GM12878 (cell line): ENCODE measurements at regions not wholly inside any gene's neighbourhood (a gene's known extent, or its start where the extent isn't known, plus 50 kb on each side); places are given as distances from the start of the nearest gene placed in this dataset.

Experiments
- CREM ChIP-seq: IDR thresholded peaks from 2 replicates; pipeline ENCODE4 v1.6.1; 2014; ENCODE audit warnings: antibody characterized with exemption, low read depth
- IRF4 ChIP-seq: IDR thresholded peaks from 2 replicates; pipeline ENCODE4 v1.6.1; 2011; ENCODE audit warnings: low read depth, low read length
- JUNB ChIP-seq: IDR thresholded peaks from 2 replicates; pipeline ENCODE4 v1.6.1; 2016; ENCODE audit warnings: antibody characterized with exemption, mild to moderate bottlenecking
- NBN ChIP-seq: fragments of 450-650 bp; IDR thresholded peaks from 2 replicates; pipeline ENCODE4 v1.6.1; 2016
- STAT1 ChIP-seq: fragments of 450-650 bp; conservative IDR thresholded peaks from 2 replicates; pipeline ENCODE4 v1.6.1; 2014; ENCODE audit warnings: antibody characterized with exemption, mild to moderate bottlenecking
- TARDBP ChIP-seq: IDR thresholded peaks from 2 replicates; pipeline ENCODE4 v1.6.1; 2016; ENCODE audit warnings: borderline replicate concordance
- ZNF592 ChIP-seq: fragments of 450-650 bp; IDR thresholded peaks from 2 replicates; pipeline ENCODE4 v1.6.1; 2017; ENCODE audit warnings: mild to moderate bottlenecking, moderate library complexity
- ZSCAN29 ChIP-seq: fragments of 450-650 bp; IDR thresholded peaks from 2 replicates; pipeline ENCODE4 v1.6.1; 2017; ENCODE audit warnings: mild to moderate bottlenecking, moderate library complexity
- TF ChIP-seq, protein P1 (sequence below): fragments of 450-650 bp; IDR thresholded peaks from 2 replicates; pipeline ENCODE4 v1.6.1; 2017; ENCODE audit warnings: mild to moderate bottlenecking, low read depth, inconsistent platforms; ENCODE audit not compliant: poor library complexity, severe bottlenecking

GRCh38 chr3:140766465-140766864 lies 88.6 kb downstream of the TRIM42 start (continued):
- TF ChIP-seq ZNF592 (no peak), CREM (peak; percentile 43; the same call in 1 of the 2 replicates), NBN (no peak), ZSCAN29 (no peak), IRF4 (peak; percentile 70; the same call in 1 of the 2 replicates), STAT1 (no peak), JUNB (peak; percentile 95), TARDBP (no peak)
- TF ChIP-seq, protein P1, sequence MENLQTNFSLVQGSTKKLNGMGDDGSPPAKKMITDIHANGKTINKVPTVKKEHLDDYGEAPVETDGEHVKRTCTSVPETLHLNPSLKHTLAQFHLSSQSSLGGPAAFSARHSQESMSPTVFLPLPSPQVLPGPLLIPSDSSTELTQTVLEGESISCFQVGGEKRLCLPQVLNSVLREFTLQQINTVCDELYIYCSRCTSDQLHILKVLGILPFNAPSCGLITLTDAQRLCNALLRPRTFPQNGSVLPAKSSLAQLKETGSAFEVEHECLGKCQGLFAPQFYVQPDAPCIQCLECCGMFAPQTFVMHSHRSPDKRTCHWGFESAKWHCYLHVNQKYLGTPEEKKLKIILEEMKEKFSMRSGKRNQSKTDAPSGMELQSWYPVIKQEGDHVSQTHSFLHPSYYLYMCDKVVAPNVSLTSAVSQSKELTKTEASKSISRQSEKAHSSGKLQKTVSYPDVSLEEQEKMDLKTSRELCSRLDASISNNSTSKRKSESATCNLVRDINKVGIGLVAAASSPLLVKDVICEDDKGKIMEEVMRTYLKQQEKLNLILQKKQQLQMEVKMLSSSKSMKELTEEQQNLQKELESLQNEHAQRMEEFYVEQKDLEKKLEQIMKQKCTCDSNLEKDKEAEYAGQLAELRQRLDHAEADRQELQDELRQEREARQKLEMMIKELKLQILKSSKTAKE = no peak
